ENCODE measurements at regions not wholly inside any gene's neighbourhood (a gene's known extent, or its start where the extent isn't known, plus 50 kb on each side); places are given as distances from the start of the nearest gene placed in this dataset.

GRCh38 chr9:2481216-2481615 is 140.4 kb upstream of the VLDLR start:
- FAIRE-seq (no peak), DNase-seq (ENCODE audit: low read depth) (no peak)
- Histone ChIP-seq H3K4me3 (ENCODE audit: low read depth, low read length) (no peak overlapping the region), H3K36me3 (ENCODE audit: control insufficient read depth, insufficient read depth, low read length) (no peaks in the 10 kb centered on the region), H3K27me3 (ENCODE audit: control insufficient read depth, insufficient read depth, low read length) (no peaks in the 10 kb centered on the region)
- no peak for TF ChIP-seq CTCF (IDR thresholded peaks at IDR 0.05; ENCODE audit: insufficient read depth, low read length, severe bottlenecking)

GRCh38 chr9:2486988-2487387 is 134.6 kb upstream of the VLDLR start:
- no peak for DNase-seq (ENCODE audit: low read depth)

GRCh38 chr9:2489838-2490314 is 131.7 kb upstream of the VLDLR start:
- DNase-seq (ENCODE audit: low read depth) (no peak), FAIRE-seq (no peak)
- no peaks in the 10 kb centered on the region for H3K27me3 ChIP-seq (ENCODE audit: control insufficient read depth, insufficient read depth, low read length)
- H3K4me3 ChIP-seq (ENCODE audit: low read depth, low read length), result no peak overlapping the region
- TF ChIP-seq CTCF (IDR thresholded peaks at IDR 0.05; ENCODE audit: insufficient read depth, low read length, severe bottlenecking), result no peak
- no peaks in the 10 kb centered on the region for H3K36me3 ChIP-seq (ENCODE audit: control insufficient read depth, insufficient read depth, low read length)

More at GRCh38 chr9:2486988-2487387, 134.6 kb upstream of the VLDLR start:
- no peak overlapping the region for H3K4me3 ChIP-seq (ENCODE audit: low read depth, low read length)
- no peaks in the 10 kb centered on the region for H3K36me3 ChIP-seq (ENCODE audit: control insufficient read depth, insufficient read depth, low read length)
- FAIRE-seq, result no peak
- TF ChIP-seq CTCF (IDR thresholded peaks at IDR 0.05; ENCODE audit: insufficient read depth, low read length, severe bottlenecking), result no peak
- no peaks in the 10 kb centered on the region for H3K27me3 ChIP-seq (ENCODE audit: control insufficient read depth, insufficient read depth, low read length)

- Histone ChIP-seq H3K27me3 (ENCODE audit: control insufficient read depth, insufficient read depth, low read length) (no peaks in the 10 kb centered on the region), H3K36me3 (ENCODE audit: control insufficient read depth, insufficient read depth, low read length) (no peaks in the 10 kb centered on the region), H3K4me3 (ENCODE audit: low read depth, low read length) (no peak overlapping the region)
- FAIRE-seq, result no peak
- no peak for DNase-seq (ENCODE audit: low read depth)
- TF ChIP-seq CTCF (IDR thresholded peaks at IDR 0.05; ENCODE audit: insufficient read depth, low read length, severe bottlenecking), result no peak
These were observed 129.4 kb upstream of the VLDLR start for GRCh38 chr9:2492161-2492560.

- FAIRE-seq, result no peak
- no peaks in the 10 kb centered on the region for H3K27me3 ChIP-seq (ENCODE audit: control insufficient read depth, insufficient read depth, low read length)
- no peak for TF ChIP-seq CTCF (IDR thresholded peaks at IDR 0.05; ENCODE audit: insufficient read depth, low read length, severe bottlenecking)
These were observed 128.5 kb upstream of the VLDLR start for GRCh38 chr9:2493109-2493508.

GRCh38 chr9:2493529-2493928 is 128.1 kb upstream of the VLDLR start:
- no peaks in the 10 kb centered on the region for H3K27me3 ChIP-seq (ENCODE audit: control insufficient read depth, insufficient read depth, low read length)
- no peak for FAIRE-seq
- no peak for DNase-seq (ENCODE audit: low read depth)
- TF ChIP-seq CTCF (IDR thresholded peaks at IDR 0.05; ENCODE audit: insufficient read depth, low read length, severe bottlenecking), result no peak
- no peaks in the 10 kb centered on the region for H3K36me3 ChIP-seq (ENCODE audit: control insufficient read depth, insufficient read depth, low read length)
- no peak overlapping the region for H3K4me3 ChIP-seq (ENCODE audit: low read depth, low read length)

More at GRCh38 chr9:2493109-2493508, 128.5 kb upstream of the VLDLR start:
- no peaks in the 10 kb centered on the region for H3K36me3 ChIP-seq (ENCODE audit: control insufficient read depth, insufficient read depth, low read length)
- no peak overlapping the region for H3K4me3 ChIP-seq (ENCODE audit: low read depth, low read length)
- DNase-seq (ENCODE audit: low read depth), result no peak
